COLO829 (cell line): ENCODE measurements at regions not wholly inside any gene's neighbourhood (a gene's known extent, or its start where the extent isn't known, plus 50 kb on each side); places are given as distances from the start of the nearest gene placed in this dataset.

Source experiments
- DNase-seq: peaks from one replicate; pipeline ENCODE4 v3.0.0; 2012; ENCODE audit warnings: low spot score

- DNase-seq = no peak
These were observed 104.6 kb upstream of the ZFHX3 start for GRCh38 chr16:73152386-73153125.

GRCh38 chr16:73151941-73152340, 104.0 kb upstream of the ZFHX3 start:
- DNase-seq = no peak

GRCh38 chr16:73151225-73151624, 103.3 kb upstream of the ZFHX3 start:
- no peak for DNase-seq

GRCh38 chr16:73150786-73151185, 102.9 kb upstream of the ZFHX3 start:
- DNase-seq = no peak

- no peak for DNase-seq
These were observed 101.4 kb upstream of the ZFHX3 start for GRCh38 chr16:73149334-73149733.

- no peak for DNase-seq
These were observed 100.0 kb upstream of the ZFHX3 start for GRCh38 chr16:73147958-73148357.

- DNase-seq = no peak
These were observed 97.4 kb upstream of the ZFHX3 start for GRCh38 chr16:73145166-73145880.

- no peak for DNase-seq
These were observed 95.9 kb upstream of the ZFHX3 start for GRCh38 chr16:73143576-73144422.

GRCh38 chr16:73143002-73143401, 95.1 kb upstream of the ZFHX3 start:
- no peak for DNase-seq

GRCh38 chr16:73142053-73142854, 94.3 kb upstream of the ZFHX3 start:
- DNase-seq = peak; percentile 60

- DNase-seq = no peak
These were observed 93.0 kb upstream of the ZFHX3 start for GRCh38 chr16:73140929-73141328.

- DNase-seq = peak; percentile 21
These were observed 83.4 kb upstream of the ZFHX3 start for GRCh38 chr16:73131156-73131862.

- DNase-seq = no peak
These were observed 81.5 kb upstream of the ZFHX3 start for GRCh38 chr16:73129455-73129854.

- no peak for DNase-seq
These were observed 78.6 kb upstream of the ZFHX3 start for GRCh38 chr16:73126525-73126853.

GRCh38 chr16:73125850-73126524, 78.1 kb upstream of the ZFHX3 start:
- DNase-seq = no peak

GRCh38 chr16:73124665-73125375, 76.9 kb upstream of the ZFHX3 start:
- DNase-seq = no peak

- no peak for DNase-seq
These were observed 76.2 kb upstream of the ZFHX3 start for GRCh38 chr16:73124097-73124652.

GRCh38 chr16:73122604-73123391, 74.9 kb upstream of the ZFHX3 start:
- DNase-seq = peak; percentile 39

- no peak for DNase-seq
These were observed 68.6 kb upstream of the ZFHX3 start for GRCh38 chr16:73116576-73116975.
